Hematopoietic multipotent progenitor cell treated with erythropoietin and hydrocortisone succinate and interleukin-3 and kit ligand, for 8 days (in vitro differentiated cells): ENCODE measurements at regions not wholly inside any gene's neighbourhood (a gene's known extent, or its start where the extent isn't known, plus 50 kb on each side); places are given as distances from the start of the nearest gene placed in this dataset.

Experiments used
- DNase-seq: peaks from one replicate; pipeline ENCODE4 v3.0.0-alpha.2; 2015

DNA sequence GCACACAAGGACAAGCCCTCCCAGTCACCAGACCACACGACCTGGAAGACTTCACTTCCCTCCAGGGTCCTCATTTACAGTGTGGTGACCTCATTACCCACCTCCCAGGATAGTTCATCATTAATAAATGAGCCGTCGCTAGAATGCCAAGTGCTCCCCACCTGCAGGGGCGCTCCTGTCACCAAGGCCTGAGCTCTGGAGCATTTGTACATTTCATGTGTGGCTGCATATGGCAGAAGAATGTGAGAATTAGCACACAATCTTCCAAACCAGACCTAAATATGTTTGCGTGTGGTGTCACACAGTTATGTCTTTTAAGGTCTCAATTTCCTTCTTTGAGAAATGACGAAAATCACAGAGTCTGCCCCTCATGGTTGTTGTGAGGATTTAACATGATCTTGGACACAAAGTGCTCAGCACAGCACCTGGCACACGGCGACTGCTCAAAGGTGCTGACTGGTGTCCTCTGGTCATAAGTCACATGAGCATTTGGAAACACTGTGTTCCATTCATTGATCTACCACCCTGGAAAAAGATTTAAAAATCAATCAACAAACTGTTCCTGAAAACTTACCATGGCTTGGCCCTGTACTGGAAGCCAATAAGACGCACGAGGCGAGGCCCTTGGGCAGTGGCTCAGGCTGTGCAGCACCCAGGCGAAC, 150.6 kb upstream of the SPACA7 start:
- no peak for DNase-seq

- DNase-seq = no peak
These were observed 149.7 kb upstream of the SPACA7 start for GRCh38 chr13:112226320-112227002.

- DNase-seq = no peak
These were observed 149.1 kb upstream of the SPACA7 start for GRCh38 chr13:112227031-112227430.

DNA sequence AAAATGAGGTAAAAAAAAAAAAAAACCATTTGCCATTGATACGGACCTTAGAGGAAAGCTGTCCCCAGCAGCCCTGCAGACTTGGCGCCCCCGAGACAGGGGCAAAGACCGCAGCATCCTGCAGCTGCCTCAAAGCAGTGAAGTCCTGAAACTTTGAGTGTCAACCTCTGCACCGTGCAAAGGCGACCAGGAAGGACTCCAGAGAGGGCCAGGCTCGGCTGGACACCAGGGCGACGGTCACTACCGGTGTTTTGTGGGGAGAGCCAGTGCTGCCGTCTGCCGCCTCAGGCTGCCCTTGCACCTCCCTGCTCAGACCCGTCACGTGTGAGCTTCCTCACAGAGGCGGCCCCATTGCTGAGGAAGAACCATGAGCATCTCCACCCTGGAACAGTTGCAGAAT, 146.7 kb upstream of the SPACA7 start:
- DNase-seq = no peak

GRCh38 chr13:112229992-112230872, 145.9 kb upstream of the SPACA7 start:
- no peak for DNase-seq

DNA sequence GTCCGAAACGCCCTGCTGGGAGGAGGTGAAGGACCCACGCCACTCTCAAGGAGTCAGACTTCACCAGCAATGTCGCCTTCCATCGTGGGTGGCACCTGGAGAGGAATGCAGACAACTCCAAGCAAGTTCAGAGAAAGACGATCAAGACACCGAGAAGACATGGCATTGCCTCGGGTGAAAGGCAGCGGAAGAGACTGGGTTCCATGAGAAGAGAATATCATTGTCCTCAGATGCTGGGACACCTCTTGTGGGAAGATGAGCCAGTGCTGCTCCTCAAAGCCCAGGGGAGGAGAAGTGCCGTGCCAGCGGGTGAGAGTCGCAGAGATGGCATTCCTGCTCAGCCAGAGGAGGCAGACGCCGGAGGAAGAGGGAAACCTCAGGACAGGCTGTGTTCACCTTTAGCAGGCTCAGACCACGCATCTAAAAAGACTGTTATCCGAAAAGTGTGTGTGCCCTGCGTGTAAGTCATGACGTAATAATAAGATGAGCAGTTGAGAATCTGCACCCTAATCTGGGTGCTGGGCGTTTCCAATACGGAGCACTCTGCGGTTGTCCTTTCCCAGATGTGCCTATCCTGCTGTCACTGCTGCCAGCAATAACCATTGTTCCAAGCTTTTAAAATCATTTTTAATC, 144.6 kb upstream of the SPACA7 start:
- DNase-seq = no peak

DNA sequence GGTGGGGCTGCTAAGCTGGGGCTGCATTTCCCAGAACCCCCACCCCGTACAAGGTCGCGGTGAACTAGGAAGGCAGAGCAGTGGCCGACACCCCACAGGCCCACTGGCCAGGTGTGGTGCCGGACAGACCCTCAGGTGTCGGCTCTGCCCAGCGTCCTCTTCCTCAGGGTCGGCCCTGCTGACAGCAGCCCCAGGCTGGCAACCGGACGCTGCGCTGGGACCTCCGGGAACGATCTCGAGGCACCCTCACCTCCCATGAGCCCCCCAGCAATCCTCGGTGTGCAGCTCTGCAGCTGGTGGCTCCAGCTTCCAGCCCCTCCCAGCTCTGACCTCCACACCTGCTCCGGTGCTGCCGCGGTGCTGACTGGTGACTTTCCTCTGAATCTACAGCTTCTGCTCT, 142.9 kb upstream of the SPACA7 start:
- DNase-seq = no peak

GRCh38 chr13:112233716-112234115, 142.4 kb upstream of the SPACA7 start:
- DNase-seq = no peak

DNA sequence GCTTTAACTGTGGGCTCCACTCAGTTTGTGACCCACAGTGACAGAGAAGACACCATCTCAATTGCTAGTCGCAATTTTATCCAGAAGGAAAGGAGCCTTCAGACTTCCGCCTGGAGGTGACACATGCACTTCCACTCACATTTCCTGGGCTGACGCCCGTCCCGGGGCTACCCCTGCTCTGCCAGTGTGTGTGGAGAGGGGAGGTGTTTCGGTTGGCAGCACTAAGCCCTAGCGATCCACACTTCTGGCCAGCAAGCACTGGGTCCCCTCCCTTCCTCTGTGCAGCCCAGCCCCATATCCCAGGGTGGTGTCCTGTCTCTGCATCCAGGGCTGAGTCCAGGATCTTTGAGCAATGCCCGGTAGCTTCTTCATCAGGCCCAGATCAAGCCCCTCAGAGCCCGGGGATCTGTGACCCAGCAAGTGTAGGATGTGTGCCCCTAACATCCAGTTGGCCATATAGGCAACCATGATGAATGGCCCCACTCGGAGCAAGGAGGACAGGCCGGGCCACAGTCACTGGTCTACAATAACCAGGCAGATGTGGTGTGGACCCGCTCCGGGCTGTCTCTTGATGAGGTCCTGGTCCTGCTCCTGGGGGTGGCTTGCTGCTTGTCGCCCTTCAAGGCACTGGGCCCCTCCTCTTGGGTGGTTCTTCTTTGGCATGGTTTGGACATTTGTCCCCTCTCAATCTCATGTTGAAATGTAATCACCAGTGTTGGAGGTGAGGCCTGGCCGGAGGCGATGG, 141.9 kb upstream of the SPACA7 start:
- no peak for DNase-seq

DNA sequence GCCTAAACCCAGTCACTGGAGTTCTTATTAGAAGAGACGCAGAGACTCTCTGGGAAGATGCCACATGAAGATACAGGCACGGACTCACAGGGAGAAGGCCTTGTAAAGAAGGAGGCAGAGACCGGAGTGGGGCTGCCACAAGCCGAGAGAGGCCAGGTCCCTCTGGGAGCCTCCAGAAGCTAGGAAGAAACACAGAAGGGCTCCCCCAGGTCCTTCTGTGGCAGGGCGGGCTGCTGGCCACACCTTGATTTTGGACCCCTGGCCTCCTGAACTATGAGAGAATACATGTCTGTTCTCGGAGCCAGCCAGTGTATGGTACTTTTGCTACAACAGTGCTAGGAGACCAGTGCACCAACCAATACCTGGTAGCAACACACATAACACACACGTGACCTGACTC, 140.1 kb upstream of the SPACA7 start:
- no peak for DNase-seq

GRCh38 chr13:112236539-112237197, 139.5 kb upstream of the SPACA7 start:
- DNase-seq = no peak

- DNase-seq = no peak
These were observed 137.6 kb upstream of the SPACA7 start for GRCh38 chr13:112238436-112238995.

- no peak for DNase-seq
These were observed 136.1 kb upstream of the SPACA7 start for GRCh38 chr13:112240076-112240475.

DNA sequence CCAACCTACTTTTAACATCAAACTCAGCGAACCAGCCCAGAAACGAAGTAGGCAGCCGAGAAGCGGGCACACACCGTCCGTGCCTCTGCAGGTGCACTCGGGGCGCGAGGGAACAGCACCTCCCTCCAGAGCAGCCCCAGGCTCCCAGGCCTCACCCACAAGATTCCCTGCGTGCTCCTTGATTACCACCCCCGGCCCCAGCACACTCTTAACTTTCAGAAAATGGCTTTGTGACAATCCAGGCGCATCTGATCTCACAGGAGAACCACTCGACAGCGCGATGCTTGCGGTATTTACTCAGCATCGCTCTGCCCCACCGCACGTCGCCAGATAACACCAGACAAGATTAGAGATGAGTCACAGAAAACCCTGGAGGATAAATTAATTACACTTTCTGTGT, 134.9 kb upstream of the SPACA7 start:
- no peak for DNase-seq

DNA sequence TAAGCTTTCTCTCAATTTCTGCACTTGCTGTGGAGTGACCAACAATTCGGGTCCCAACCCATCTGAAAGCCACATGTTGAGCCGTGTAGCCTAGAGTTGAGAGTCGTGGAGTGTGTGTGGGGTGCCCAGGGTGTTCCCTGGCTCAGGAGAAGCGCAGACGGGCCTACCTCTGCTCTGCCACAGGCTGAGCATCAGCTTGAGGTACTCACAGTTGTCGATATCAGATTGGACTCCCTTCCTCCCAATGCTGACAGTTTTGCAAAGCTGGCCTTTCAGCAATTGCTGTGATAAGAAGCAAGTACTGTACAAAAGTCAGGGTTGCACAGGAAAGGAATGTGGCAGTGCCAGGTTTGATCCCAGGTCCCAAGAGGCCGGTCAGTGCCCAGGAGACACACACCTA, 133.4 kb upstream of the SPACA7 start:
- no peak for DNase-seq

- no peak for DNase-seq
These were observed 132.1 kb upstream of the SPACA7 start for GRCh38 chr13:112244061-112244460.

DNA sequence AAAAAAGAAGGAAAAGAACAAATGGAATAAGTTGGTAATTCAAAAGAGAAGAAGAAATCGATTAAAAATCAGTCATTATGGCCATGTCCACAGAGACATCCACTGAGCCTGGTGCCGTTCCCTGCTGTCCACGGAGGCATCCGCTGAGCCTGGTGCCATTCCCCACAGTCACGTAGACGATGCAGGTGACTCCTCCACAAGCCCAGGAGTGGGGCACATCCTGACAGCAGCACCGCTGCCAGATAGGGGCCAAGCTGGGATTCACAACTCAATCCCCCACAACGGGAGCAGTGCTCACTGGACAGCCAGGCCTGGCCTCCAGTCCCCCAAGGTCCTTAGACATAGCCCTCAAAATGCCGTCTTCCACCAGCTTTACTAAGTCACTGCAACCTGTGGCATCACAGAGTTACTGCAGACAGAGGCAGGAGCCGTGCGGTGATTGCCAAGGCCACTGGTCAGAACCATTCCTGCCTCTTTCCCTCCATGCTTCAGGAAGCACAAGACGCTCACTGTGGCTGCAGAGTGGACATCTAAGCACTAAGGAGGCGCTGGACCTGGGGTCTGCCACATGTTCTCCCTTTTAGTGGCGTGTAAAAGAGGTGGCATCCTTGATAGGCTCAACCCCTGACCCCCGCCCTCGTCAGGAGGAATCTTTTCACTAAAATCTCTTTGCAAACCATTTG, 131.5 kb upstream of the SPACA7 start:
- no peak for DNase-seq

DNA sequence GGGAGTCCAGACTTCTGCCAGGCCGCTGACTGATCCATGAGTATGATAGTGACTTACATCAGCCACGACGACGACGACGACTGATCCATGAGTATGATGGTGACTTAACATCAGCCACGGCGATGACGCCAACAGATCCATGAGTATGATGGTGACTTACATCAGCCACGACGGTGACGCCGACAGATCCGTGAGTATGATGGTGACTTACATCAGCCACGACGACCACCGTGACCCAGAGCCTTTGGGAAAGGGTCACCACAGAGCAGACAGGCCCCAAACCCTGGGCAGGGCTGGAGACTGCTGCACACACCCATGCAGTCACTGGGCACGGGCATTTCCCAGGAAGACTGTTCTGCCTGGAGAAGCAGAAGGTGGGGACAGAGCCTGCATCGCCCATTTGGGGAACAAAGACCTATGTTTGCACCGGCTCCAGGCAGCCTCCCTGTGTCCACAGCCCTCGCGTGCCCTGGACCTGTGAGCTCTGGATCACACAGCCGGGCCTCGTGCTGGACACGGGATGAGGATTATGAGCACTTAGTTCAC, 130.9 kb upstream of the SPACA7 start:
- no peak for DNase-seq

DNA sequence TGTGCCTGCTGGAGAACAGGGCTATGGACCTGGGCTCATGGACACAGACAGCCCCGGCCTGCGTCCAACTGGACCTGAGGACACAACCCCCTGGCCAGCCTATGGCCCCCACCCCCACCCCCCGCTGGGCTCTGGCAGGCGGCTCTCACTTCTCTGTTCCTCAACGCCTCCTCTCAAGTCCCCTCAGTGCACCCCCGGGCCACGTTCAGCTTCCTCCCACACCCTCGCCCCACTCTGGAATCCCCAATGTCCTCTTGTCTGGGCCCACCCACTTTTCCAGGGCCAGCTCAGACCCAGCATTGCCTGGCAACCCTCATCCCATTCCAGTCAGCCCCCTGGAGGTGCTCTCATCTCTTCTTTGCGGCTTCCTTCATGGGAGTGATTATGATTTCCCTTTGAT, 130.2 kb upstream of the SPACA7 start:
- no peak for DNase-seq

DNA sequence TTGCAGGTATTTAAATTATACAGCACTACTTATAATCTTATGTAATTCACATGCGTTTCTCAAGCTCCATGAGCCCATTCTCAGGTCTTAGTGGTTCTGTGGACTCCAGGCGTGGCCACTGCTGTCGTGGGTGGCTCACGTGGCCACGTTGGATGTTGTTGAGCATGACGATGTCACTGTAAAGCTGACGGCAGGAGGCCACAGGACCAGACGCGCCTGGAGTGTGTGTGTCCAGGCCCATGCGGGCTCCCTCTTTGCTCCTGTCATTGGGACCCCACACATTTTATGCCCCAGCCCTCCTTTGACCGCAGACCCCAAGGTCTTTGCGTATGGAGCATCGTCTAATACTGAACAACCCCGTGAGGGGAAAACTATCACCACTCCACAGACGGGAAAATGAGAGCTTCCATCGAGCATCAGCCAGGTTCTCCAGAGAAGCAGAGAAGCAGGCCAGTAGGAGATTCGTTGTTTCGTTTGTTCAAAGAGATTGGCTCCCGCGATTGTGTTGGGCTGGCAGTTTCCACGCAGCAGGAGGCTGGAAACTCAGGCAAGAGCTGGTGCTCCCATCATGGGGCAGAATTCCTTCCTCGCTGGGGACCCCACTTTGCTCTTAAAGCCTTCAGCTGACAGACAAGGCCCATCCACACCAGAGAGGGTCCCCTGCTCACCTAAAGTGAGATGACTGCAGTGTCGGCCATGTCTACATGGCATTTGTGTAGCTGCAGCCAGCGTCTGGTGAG, 129.3 kb upstream of the SPACA7 start:
- DNase-seq = no peak
